Tibial nerve (tissue), 3 donors: ENCODE measurements at regions not wholly inside any gene's neighbourhood (a gene's known extent, or its start where the extent isn't known, plus 50 kb on each side); places are given as distances from the start of the nearest gene placed in this dataset.

ENCODE experiments used
- CTCF ChIP-seq, 5 experiments: fragments of 200-600 bp in 3 of 5; fragments of 450-650 bp in 2 of 5; sonication (generic) in 3 of 5; IDR thresholded peaks; one replicate each; pipeline ENCODE4 v1.5.1; 2016 to 2019; ENCODE audit warnings: antibody characterized with exemption in 5 of 5, mild to moderate bottlenecking in 3 of 5, moderate library complexity in 2 of 5
- POLR2A ChIP-seq, 2 donors: fragments of 450-650 bp; IDR thresholded peaks; one replicate each; pipeline ENCODE4 v1.6.1; 2017; ENCODE audit warnings: antibody characterized with exemption in 2 of 2, mild to moderate bottlenecking in 2 of 2, moderate library complexity in 2 of 2

- TF ChIP-seq CTCF (IDR thresholded peaks at IDR 0.05): no peak
- TF ChIP-seq POLR2A (IDR thresholded peaks at IDR 0.05): no peak
Measured at GRCh38 chr10:33809732-33810131, 475.3 kb upstream of the NRP1 start.
